ENCODE measurements at regions not wholly inside any gene's neighbourhood (a gene's known extent, or its start where the extent isn't known, plus 50 kb on each side); places are given as distances from the start of the nearest gene placed in this dataset.

- intact Hi-C loops (cut with micrococcal nuclease), result no loop called here
- 82% methylated on average over 6 of the region's 6 CpGs for WGBS (ENCODE audit: insufficient coverage)
These were observed 56.3 kb upstream of the SMIM36 start for GRCh38 chr17:55567240-55568214.

DNA sequence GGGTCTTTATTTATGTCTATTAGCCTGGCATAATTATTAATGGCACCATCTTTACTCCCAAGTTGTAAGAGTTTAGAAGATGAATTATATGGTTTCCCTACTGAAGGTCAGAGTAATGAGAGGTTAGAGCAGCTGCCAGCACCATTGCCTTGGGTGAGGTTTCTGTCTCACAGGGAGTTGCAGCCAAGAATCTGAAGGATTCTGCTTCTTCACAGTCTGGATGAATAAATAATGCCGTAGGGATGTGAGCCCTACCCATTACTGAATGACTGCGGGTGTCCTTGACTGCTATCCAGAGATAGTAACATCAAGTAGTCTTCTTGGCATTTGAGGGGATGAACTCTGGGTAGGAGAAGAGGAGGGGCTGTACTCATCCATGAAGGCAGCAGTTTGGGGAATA is 52.8 kb upstream of the SMIM36 start:
- Histone ChIP-seq H3K27me3 (ENCODE audit: control insufficient read depth, insufficient read depth, low read length) (no peaks in the 10 kb centered on the region), H3K27ac (ENCODE audit: low read length) (no peak overlapping the region), H3K4me1 (ENCODE audit: control insufficient read depth, insufficient read depth, low read length) (no peaks in the 10 kb centered on the region), H3K9me3 (ENCODE audit: control insufficient read depth, insufficient read depth, low read length) (no peaks in the 10 kb centered on the region), H3K4me3 (ENCODE audit: low read length) (no peak overlapping the region), H3K36me3 (ENCODE audit: control insufficient read depth, insufficient read depth, low read length) (no peaks in the 10 kb centered on the region)
- DNase-seq (no peak), ATAC-seq (no peak)
- no peaks in the 10 kb centered on the region for H3K4me1 Mint-ChIP-seq
- H3K27ac Mint-ChIP-seq, result no peak overlapping the region
- intact Hi-C loops (cut with micrococcal nuclease), result no loop called here
- no peak overlapping the region for H3K4me3 Mint-ChIP-seq
- WGBS (ENCODE audit: insufficient coverage), result 98% methylated on average over 2 of the region's 2 CpGs
- peaks cover 3 to 12% of the 10 kb centered on the region in 2 donors for H3K27me3 Mint-ChIP-seq (ENCODE audit: low read depth in 2 of 2)
- H3K9me3 Mint-ChIP-seq, result no peaks in the 10 kb centered on the region
- H3K36me3 Mint-ChIP-seq, result no peaks in the 10 kb centered on the region
- TF ChIP-seq, protein P1, sequence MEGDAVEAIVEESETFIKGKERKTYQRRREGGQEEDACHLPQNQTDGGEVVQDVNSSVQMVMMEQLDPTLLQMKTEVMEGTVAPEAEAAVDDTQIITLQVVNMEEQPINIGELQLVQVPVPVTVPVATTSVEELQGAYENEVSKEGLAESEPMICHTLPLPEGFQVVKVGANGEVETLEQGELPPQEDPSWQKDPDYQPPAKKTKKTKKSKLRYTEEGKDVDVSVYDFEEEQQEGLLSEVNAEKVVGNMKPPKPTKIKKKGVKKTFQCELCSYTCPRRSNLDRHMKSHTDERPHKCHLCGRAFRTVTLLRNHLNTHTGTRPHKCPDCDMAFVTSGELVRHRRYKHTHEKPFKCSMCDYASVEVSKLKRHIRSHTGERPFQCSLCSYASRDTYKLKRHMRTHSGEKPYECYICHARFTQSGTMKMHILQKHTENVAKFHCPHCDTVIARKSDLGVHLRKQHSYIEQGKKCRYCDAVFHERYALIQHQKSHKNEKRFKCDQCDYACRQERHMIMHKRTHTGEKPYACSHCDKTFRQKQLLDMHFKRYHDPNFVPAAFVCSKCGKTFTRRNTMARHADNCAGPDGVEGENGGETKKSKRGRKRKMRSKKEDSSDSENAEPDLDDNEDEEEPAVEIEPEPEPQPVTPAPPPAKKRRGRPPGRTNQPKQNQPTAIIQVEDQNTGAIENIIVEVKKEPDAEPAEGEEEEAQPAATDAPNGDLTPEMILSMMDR (IDR thresholded peaks at IDR 0.05), result no peak

More at GRCh38 chr17:55567240-55568214, 56.3 kb upstream of the SMIM36 start:
- no peaks in the 10 kb centered on the region for H3K9me3 Mint-ChIP-seq
- no peak overlapping the region for H3K4me3 Mint-ChIP-seq
- DNase-seq (no peak), ATAC-seq (no peak)
- Histone ChIP-seq H3K9me3 (ENCODE audit: control insufficient read depth, insufficient read depth, low read length) (no peaks in the 10 kb centered on the region), H3K27me3 (ENCODE audit: control insufficient read depth, insufficient read depth, low read length) (no peaks in the 10 kb centered on the region), H3K27ac (ENCODE audit: low read length) (no peak overlapping the region), H3K4me1 (ENCODE audit: control insufficient read depth, insufficient read depth, low read length) (no peaks in the 10 kb centered on the region), H3K36me3 (ENCODE audit: control insufficient read depth, insufficient read depth, low read length) (no peaks in the 10 kb centered on the region), H3K4me3 (ENCODE audit: low read length) (no peak overlapping the region)
- no peaks in the 10 kb centered on the region for H3K4me1 Mint-ChIP-seq
- no peaks in the 10 kb centered on the region for H3K36me3 Mint-ChIP-seq
- H3K27me3 Mint-ChIP-seq (ENCODE audit: low read depth in 2 of 2), result peaks cover 3 to 20% of the 10 kb centered on the region in 2 donors
- TF ChIP-seq, protein P1 (IDR thresholded peaks at IDR 0.05), result no peak
- H3K27ac Mint-ChIP-seq, result no peak overlapping the region

- Histone ChIP-seq H3K9me3 (ENCODE audit: control insufficient read depth, insufficient read depth, low read length) (no peaks in the 10 kb centered on the region), H3K27me3 (ENCODE audit: control insufficient read depth, insufficient read depth, low read length) (no peaks in the 10 kb centered on the region), H3K4me3 (ENCODE audit: low read length) (no peak overlapping the region), H3K36me3 (ENCODE audit: control insufficient read depth, insufficient read depth, low read length) (no peaks in the 10 kb centered on the region), H3K27ac (ENCODE audit: low read length) (no peak overlapping the region), H3K4me1 (ENCODE audit: control insufficient read depth, insufficient read depth, low read length) (no peaks in the 10 kb centered on the region)
- no peak for ATAC-seq
- intact Hi-C loops (cut with micrococcal nuclease), result no loop called here
- H3K36me3 Mint-ChIP-seq, result no peaks in the 10 kb centered on the region
- no peak overlapping the region for H3K27ac Mint-ChIP-seq
- no peaks in the 10 kb centered on the region for H3K9me3 Mint-ChIP-seq
- no CpG with 5 or more reads among the region's 1 CpG for WGBS (ENCODE audit: insufficient coverage)
- H3K4me1 Mint-ChIP-seq, result no peaks in the 10 kb centered on the region
- TF ChIP-seq, protein P1 (IDR thresholded peaks at IDR 0.05), result no peak
- no peak for DNase-seq
- peaks cover 3 to 12% of the 10 kb centered on the region in 2 donors for H3K27me3 Mint-ChIP-seq (ENCODE audit: low read depth in 2 of 2)
- H3K4me3 Mint-ChIP-seq, result no peak overlapping the region
These were observed 52.1 kb upstream of the SMIM36 start for GRCh38 chr17:55563363-55563762.
